HEK293 (cell line): ENCODE measurements at regions not wholly inside any gene's neighbourhood (a gene's known extent, or its start where the extent isn't known, plus 50 kb on each side); places are given as distances from the start of the nearest gene placed in this dataset.

Source experiments
- CTCF ChIA-PET: fragments of 350-600 bp; formaldehyde crosslinking; extraction: SDS; loops from one replicate; lab custom pipeline; 2021; ENCODE audit warnings: antibody characterized with exemption; lab: Yijun Ruan, JAX
- POLR2A ChIA-PET: fragments of 300-600 bp; formaldehyde crosslinking; extraction: SDS; loops from one replicate; lab custom pipeline; 2020; ENCODE audit warnings: antibody characterized with exemption, inconsistent platforms; lab: Yijun Ruan, JAX
- H3K27ac ChIP-seq: fragments of 200-500 bp; sonication (Bioruptor generic); 2 replicates; pipeline ENCODE4 v1.5.1; 2014; ENCODE audit warnings: low read depth, low read length, control low read depth, inconsistent platforms; ENCODE audit errors: extremely low read depth
- H3K36me3 ChIP-seq, 2 experiments: fragments of 200-500 bp in 1 of 2; sonication (Bioruptor generic) in 1 of 2; 1 replicate in 1 of 2; 2 replicates in 1 of 2; pipeline ENCODE4 v1.5.1; 2014 to 2017; ENCODE audit warnings: inconsistent platforms in 2 of 2, low read length in 2 of 2; ENCODE audit not compliant: control insufficient read depth in 2 of 2, insufficient read depth in 1 of 2
- H3K4me1 ChIP-seq: fragments of 200-500 bp; sonication (Bioruptor generic); 2 replicates; pipeline ENCODE4 v1.5.1; 2014; ENCODE audit warnings: mild to moderate bottlenecking, low read length, inconsistent platforms; ENCODE audit not compliant: control insufficient read depth, insufficient read depth
- H3K4me3 ChIP-seq: 2 replicates; pipeline ENCODE4 v1.5.1; 2011; ENCODE audit warnings: low read depth, mild to moderate bottlenecking, control low read depth, low read length, moderate library complexity
- H3K9me3 ChIP-seq: fragments of 200-500 bp; sonication (Bioruptor generic); 2 replicates; pipeline ENCODE4 v1.5.1; 2014; ENCODE audit warnings: low read depth, low read length, inconsistent platforms; ENCODE audit not compliant: control insufficient read depth, insufficient read depth
- KLF10 ChIP-seq: fragments of 450-650 bp; IDR thresholded peaks from 2 replicates; pipeline ENCODE4 v1.5.1; 2018; ENCODE audit warnings: missing biosample characterization, mild to moderate bottlenecking, missing genetic modification characterization
- ZBTB17 ChIP-seq: fragments of 450-650 bp; formaldehyde crosslinking; IDR thresholded peaks from 2 replicates; pipeline ENCODE4 v1.5.1; 2016; ENCODE audit warnings: missing biosample characterization, missing genetic modification characterization
- ZBTB8A ChIP-seq: fragments of 450-650 bp; formaldehyde crosslinking; IDR thresholded peaks from 2 replicates; pipeline ENCODE4 v1.5.1; 2016; ENCODE audit warnings: missing biosample characterization, missing genetic modification characterization
- ZNF239 ChIP-seq: fragments of 450-650 bp; formaldehyde crosslinking; IDR thresholded peaks from 2 replicates; pipeline ENCODE4 v1.5.1; 2016; ENCODE audit warnings: missing biosample characterization, missing genetic modification characterization
- ZNF311 ChIP-seq: fragments of 450-650 bp; formaldehyde crosslinking; IDR thresholded peaks from 2 replicates; pipeline ENCODE4 v1.5.1; 2017; ENCODE audit warnings: missing biosample characterization, missing genetic modification characterization, borderline replicate concordance
- ZNF341 ChIP-seq: fragments of 450-650 bp; formaldehyde crosslinking; IDR thresholded peaks from 2 replicates; pipeline ENCODE4; 2016; ENCODE audit warnings: low read depth, missing biosample characterization, missing genetic modification characterization
- ZNF501 ChIP-seq: fragments of 450-650 bp; formaldehyde crosslinking; IDR thresholded peaks from 2 replicates; pipeline ENCODE4 v1.5.1; 2016; ENCODE audit warnings: missing biosample characterization, missing genetic modification characterization
- ZNF514 ChIP-seq: fragments of 450-650 bp; formaldehyde crosslinking; IDR thresholded peaks from 2 replicates; pipeline ENCODE4 v1.5.1; 2016; ENCODE audit warnings: missing biosample characterization, missing genetic modification characterization
- ZNF585B ChIP-seq: fragments of 450-650 bp; formaldehyde crosslinking; IDR thresholded peaks from 2 replicates; pipeline ENCODE4 v1.5.1; 2016; ENCODE audit warnings: missing biosample characterization, missing genetic modification characterization
- ZNF654 ChIP-seq: fragments of 450-650 bp; formaldehyde crosslinking; IDR thresholded peaks from 2 replicates; pipeline ENCODE4 v1.5.1; 2016; ENCODE audit warnings: low read depth, missing biosample characterization, missing genetic modification characterization
- ZNF677 ChIP-seq: fragments of 450-650 bp; IDR thresholded peaks from 2 replicates; pipeline ENCODE4 v1.5.0; 2018; ENCODE audit warnings: missing biosample characterization, mild to moderate bottlenecking, missing genetic modification characterization, moderate library complexity
- ZNF768 ChIP-seq: fragments of 450-650 bp; formaldehyde crosslinking; IDR thresholded peaks from 2 replicates; pipeline ENCODE4 v1.5.1; 2018; ENCODE audit warnings: missing biosample characterization, mild to moderate bottlenecking, missing genetic modification characterization
- TF ChIP-seq, protein P1 (sequence below): fragments of 450-650 bp; IDR thresholded peaks from 2 replicates; pipeline ENCODE4 v1.5.1; 2018; ENCODE audit warnings: missing biosample characterization, mild to moderate bottlenecking, missing genetic modification characterization
- TF ChIP-seq, protein P2 (sequence below): fragments of 450-650 bp; formaldehyde crosslinking; IDR thresholded peaks from 2 replicates; pipeline ENCODE4 v1.5.1; 2016; ENCODE audit warnings: missing biosample characterization, missing genetic modification characterization, borderline replicate concordance
- TF ChIP-seq, protein P3 (sequence below): fragments of 450-650 bp; formaldehyde crosslinking; IDR thresholded peaks from 2 replicates; pipeline ENCODE4 v1.5.1; 2016; ENCODE audit warnings: missing biosample characterization, missing genetic modification characterization
- TF ChIP-seq, protein P4 (sequence below): fragments of 450-650 bp; formaldehyde crosslinking; IDR thresholded peaks from 2 replicates; pipeline ENCODE4 v1.5.1; 2016; ENCODE audit warnings: missing biosample characterization, missing genetic modification characterization

DNA sequence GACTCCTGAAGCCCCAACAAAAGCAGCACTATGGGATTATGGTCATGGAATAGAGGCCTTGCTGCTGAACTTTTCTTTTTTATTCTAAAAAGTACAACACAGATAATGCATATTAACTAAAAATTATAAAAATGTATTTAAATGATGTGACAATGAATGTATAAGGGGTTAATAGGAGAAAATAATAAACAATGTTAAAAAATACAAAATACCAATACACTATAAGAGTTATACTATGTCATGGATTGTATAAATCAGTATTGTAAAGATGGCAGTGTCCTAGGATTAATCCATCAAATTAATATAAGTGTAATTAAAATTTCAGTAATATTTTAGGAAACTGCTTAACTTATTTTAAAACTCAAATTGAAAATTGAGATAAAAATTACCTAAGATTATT is 58.3 kb upstream of the TOP3B start:
- Histone ChIP-seq H3K4me1 (no peaks in the 10 kb centered on the region), H3K36me3 (no peaks in the 10 kb centered on the region), H3K9me3 (no peaks in the 10 kb centered on the region), H3K27ac (no peak overlapping the region), H3K4me3 (no peak overlapping the region)
- TF ChIP-seq, protein P1, sequence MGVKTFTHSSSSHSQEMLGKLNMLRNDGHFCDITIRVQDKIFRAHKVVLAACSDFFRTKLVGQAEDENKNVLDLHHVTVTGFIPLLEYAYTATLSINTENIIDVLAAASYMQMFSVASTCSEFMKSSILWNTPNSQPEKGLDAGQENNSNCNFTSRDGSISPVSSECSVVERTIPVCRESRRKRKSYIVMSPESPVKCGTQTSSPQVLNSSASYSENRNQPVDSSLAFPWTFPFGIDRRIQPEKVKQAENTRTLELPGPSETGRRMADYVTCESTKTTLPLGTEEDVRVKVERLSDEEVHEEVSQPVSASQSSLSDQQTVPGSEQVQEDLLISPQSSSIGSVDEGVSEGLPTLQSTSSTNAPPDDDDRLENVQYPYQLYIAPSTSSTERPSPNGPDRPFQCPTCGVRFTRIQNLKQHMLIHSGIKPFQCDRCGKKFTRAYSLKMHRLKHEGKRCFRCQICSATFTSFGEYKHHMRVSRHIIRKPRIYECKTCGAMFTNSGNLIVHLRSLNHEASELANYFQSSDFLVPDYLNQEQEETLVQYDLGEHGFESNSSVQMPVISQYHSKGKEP (tag by site-specific recombination) = no peak
- TF ChIP-seq, protein P2, sequence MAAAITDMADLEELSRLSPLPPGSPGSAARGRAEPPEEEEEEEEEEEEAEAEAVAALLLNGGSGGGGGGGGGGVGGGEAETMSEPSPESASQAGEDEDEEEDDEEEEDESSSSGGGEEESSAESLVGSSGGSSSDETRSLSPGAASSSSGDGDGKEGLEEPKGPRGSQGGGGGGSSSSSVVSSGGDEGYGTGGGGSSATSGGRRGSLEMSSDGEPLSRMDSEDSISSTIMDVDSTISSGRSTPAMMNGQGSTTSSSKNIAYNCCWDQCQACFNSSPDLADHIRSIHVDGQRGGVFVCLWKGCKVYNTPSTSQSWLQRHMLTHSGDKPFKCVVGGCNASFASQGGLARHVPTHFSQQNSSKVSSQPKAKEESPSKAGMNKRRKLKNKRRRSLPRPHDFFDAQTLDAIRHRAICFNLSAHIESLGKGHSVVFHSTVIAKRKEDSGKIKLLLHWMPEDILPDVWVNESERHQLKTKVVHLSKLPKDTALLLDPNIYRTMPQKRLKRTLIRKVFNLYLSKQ (tag by site-specific recombination) = no peak
- no peak for TF ChIP-seq ZNF501 (tag by site-specific recombination)
- TF ChIP-seq ZNF239 (tag by site-specific recombination) = no peak
- no peak for TF ChIP-seq ZNF654 (tag by site-specific recombination)
- TF ChIP-seq ZBTB17 (tag by site-specific recombination) = no peak
- no peak for TF ChIP-seq ZNF585B (tag by site-specific recombination)
- no peak for TF ChIP-seq ZNF311 (tag by site-specific recombination)
- ChIA-PET POLR2A (no interaction called here), CTCF (interaction anchor here (0.6 kb wide), 1 partner anchor 69 kb away, joined by 3 read pairs; no protein-coding TSS in a partner anchor)

DNA sequence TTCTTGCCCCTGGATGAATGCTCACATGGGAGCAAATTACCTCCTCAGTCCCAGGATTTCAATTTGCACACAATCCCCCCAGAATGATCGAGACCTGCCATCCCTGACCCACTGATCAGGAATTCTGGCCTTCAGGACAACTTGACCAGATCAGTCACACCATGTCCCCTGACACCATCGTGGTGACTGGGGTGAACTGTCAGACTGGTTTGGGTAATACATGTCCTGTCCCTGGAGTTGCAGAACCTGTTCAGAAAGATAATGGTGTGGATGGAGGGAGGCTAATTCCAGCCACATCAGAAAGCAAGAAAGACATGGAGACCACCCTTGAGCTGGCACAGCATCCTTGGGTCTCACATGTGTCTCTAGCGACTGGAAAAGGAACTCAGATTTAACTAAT is 57.9 kb upstream of the TOP3B start:
- no peaks in the 10 kb centered on the region for H3K36me3 ChIP-seq
- TF ChIP-seq ZNF768 (no peak), ZBTB8A (tag by site-specific recombination) (no peak), ZNF341 (tag by site-specific recombination) (no peak), KLF10 (tag by site-specific recombination) (no peak), ZNF514 (tag by site-specific recombination) (no peak), ZNF677 (tag by site-specific recombination) (no peak)
- TF ChIP-seq, protein P3, sequence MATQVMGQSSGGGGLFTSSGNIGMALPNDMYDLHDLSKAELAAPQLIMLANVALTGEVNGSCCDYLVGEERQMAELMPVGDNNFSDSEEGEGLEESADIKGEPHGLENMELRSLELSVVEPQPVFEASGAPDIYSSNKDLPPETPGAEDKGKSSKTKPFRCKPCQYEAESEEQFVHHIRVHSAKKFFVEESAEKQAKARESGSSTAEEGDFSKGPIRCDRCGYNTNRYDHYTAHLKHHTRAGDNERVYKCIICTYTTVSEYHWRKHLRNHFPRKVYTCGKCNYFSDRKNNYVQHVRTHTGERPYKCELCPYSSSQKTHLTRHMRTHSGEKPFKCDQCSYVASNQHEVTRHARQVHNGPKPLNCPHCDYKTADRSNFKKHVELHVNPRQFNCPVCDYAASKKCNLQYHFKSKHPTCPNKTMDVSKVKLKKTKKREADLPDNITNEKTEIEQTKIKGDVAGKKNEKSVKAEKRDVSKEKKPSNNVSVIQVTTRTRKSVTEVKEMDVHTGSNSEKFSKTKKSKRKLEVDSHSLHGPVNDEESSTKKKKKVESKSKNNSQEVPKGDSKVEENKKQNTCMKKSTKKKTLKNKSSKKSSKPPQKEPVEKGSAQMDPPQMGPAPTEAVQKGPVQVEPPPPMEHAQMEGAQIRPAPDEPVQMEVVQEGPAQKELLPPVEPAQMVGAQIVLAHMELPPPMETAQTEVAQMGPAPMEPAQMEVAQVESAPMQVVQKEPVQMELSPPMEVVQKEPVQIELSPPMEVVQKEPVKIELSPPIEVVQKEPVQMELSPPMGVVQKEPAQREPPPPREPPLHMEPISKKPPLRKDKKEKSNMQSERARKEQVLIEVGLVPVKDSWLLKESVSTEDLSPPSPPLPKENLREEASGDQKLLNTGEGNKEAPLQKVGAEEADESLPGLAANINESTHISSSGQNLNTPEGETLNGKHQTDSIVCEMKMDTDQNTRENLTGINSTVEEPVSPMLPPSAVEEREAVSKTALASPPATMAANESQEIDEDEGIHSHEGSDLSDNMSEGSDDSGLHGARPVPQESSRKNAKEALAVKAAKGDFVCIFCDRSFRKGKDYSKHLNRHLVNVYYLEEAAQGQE (tag by site-specific recombination) = no peak
- TF ChIP-seq, protein P4, sequence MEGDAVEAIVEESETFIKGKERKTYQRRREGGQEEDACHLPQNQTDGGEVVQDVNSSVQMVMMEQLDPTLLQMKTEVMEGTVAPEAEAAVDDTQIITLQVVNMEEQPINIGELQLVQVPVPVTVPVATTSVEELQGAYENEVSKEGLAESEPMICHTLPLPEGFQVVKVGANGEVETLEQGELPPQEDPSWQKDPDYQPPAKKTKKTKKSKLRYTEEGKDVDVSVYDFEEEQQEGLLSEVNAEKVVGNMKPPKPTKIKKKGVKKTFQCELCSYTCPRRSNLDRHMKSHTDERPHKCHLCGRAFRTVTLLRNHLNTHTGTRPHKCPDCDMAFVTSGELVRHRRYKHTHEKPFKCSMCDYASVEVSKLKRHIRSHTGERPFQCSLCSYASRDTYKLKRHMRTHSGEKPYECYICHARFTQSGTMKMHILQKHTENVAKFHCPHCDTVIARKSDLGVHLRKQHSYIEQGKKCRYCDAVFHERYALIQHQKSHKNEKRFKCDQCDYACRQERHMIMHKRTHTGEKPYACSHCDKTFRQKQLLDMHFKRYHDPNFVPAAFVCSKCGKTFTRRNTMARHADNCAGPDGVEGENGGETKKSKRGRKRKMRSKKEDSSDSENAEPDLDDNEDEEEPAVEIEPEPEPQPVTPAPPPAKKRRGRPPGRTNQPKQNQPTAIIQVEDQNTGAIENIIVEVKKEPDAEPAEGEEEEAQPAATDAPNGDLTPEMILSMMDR = no peak
- TF ChIP-seq, all 188 proteins: peak for 0
- Histone ChIP-seq H3K9me3 (no peaks in the 10 kb centered on the region), H3K27ac (no peak overlapping the region), H3K4me3 (no peak overlapping the region), H3K4me1 (no peaks in the 10 kb centered on the region)
- ChIA-PET CTCF (no interaction called here), POLR2A (no interaction called here)
